ENCODE measurements at regions not wholly inside any gene's neighbourhood (a gene's known extent, or its start where the extent isn't known, plus 50 kb on each side); places are given as distances from the start of the nearest gene placed in this dataset.

- TF ChIP-seq POLR2AphosphoS5 (IDR thresholded peaks at IDR 0.05; ENCODE audit: low read depth, low read length) (no peak), SIN3A (IDR thresholded peaks at IDR 0.05; ENCODE audit: borderline replicate concordance, insufficient read depth, low read length) (no peak)
Observed at GRCh38 chr1:199724049-199724448, 303.5 kb upstream of the NR5A2 start.

Data from PFSK-1 (cell line).